Prostate gland (tissue), 2 donors: ENCODE measurements at regions not wholly inside any gene's neighbourhood (a gene's known extent, or its start where the extent isn't known, plus 50 kb on each side); places are given as distances from the start of the nearest gene placed in this dataset.

ENCODE experiments used
- CTCF ChIP-seq, 4 experiments: fragments of 200-600 bp in 2 of 4; fragments of 450-650 bp in 2 of 4; sonication (generic) in 2 of 4; IDR thresholded peaks; 1 replicate in 3 of 4; 2 replicates in 1 of 4; pipeline ENCODE4 v1.5.1; 2016 to 2019; ENCODE audit warnings: antibody characterized with exemption in 4 of 4, mild to moderate bottlenecking in 2 of 4, moderate library complexity in 2 of 4
- POLR2A ChIP-seq: fragments of 450-650 bp; IDR thresholded peaks from one replicate; pipeline ENCODE4 v1.6.1; 2016; ENCODE audit warnings: antibody characterized with exemption, mild to moderate bottlenecking
- POLR2AphosphoS5 ChIP-seq: sonication (generic); formaldehyde crosslinking; IDR thresholded peaks from one replicate; pipeline ENCODE4 v1.6.1; 2017; ENCODE audit warnings: antibody characterized with exemption

- TF ChIP-seq CTCF (IDR thresholded peaks at IDR 0.05) (no peak), POLR2A (no peak), POLR2AphosphoS5 (no peak)
Observed at GRCh38 chr5:126053630-126054029, 369.6 kb upstream of the GRAMD2B start.
